H1 (cell line): ENCODE measurements at regions not wholly inside any gene's neighbourhood (a gene's known extent, or its start where the extent isn't known, plus 50 kb on each side); places are given as distances from the start of the nearest gene placed in this dataset. TPM values are rescaled to one million over a fixed set of nuclear protein-coding genes. Genes with fewer than 3 reads are reported as not detected.

ENCODE experiments used
- small RNA-seq: library from polyadenylated mRNA; stranded (forward); fragments of <200 nt; extraction: miRNeasy Mini kit (QIAGEN cat#:217004); gene quantifications from one replicate; pipeline ENCODE3, GENCODE V24; 2013; ENCODE audit not compliant: insufficient read depth

Small RNA genes in the stretch of these regions (small RNA-seq; reads per million reads assigned to genes)
- gene RN7SL150P (not detected), gene RPS4XP23 (not detected)
